Lower lobe of right lung (tissue), 2 donors: ENCODE measurements at regions not wholly inside any gene's neighbourhood (a gene's known extent, or its start where the extent isn't known, plus 50 kb on each side); places are given as distances from the start of the nearest gene placed in this dataset.
A peak's percentile ranks its signal among the peaks of the same experiment; 100 is the strongest.

ENCODE experiments used
- ATAC-seq, 2 donors: fragments of 200-7000 bp; cut with Tn5 transposase; one replicate each; pipeline ENCODE4 v1.9.1; 2020 to 2022; ENCODE audit warnings: mild to moderate bottlenecking in 2 of 2, moderate library complexity in 2 of 2
- DNase-seq: peaks from one replicate; pipeline ENCODE4 v3.0.0-alpha.2; 2020
- H3K27ac ChIP-seq: fragments of 200-600 bp; one replicate; pipeline ENCODE4 v1.8.0; 2022
- H3K27me3 ChIP-seq: fragments of 200-600 bp; one replicate; pipeline ENCODE4 v1.8.0; 2022; ENCODE audit warnings: low read depth
- H3K36me3 ChIP-seq: fragments of 200-600 bp; one replicate; pipeline ENCODE4 v1.8.0; 2022; ENCODE audit warnings: mild to moderate bottlenecking
- H3K4me1 ChIP-seq: fragments of 200-600 bp; one replicate; pipeline ENCODE4 v1.8.0; 2022
- H3K4me3 ChIP-seq: fragments of 200-600 bp; one replicate; pipeline ENCODE4 v1.8.0; 2022; ENCODE audit warnings: mild to moderate bottlenecking
- H3K9me3 ChIP-seq: fragments of 200-600 bp; one replicate; pipeline ENCODE4 v1.8.0; 2022
- CTCF ChIP-seq: fragments of 200-600 bp; IDR thresholded peaks from one replicate; pipeline ENCODE4 v1.8.0; 2022; ENCODE audit warnings: antibody characterized with exemption, mild to moderate bottlenecking
- intact Hi-C: fragments of 100-400 bp; cut with DNase I; formaldehyde crosslinking; loops from one replicate; pipeline ENCODE4 v1.11.0; 2022
- donor health status: DM: no; HTN: yes; CAD: no; lungs with severe emphysema.

GRCh38 chr10:89090756-89091445 is 100.3 kb downstream of the FAS start:
- Histone ChIP-seq H3K4me1 (peaks cover 28% of the 10 kb centered on the region), H3K36me3 (no peaks in the 10 kb centered on the region), H3K27ac (peak overlapping the region; percentile 46), H3K27me3 (no peaks in the 10 kb centered on the region), H3K4me3 (no peak overlapping the region), H3K9me3 (no peaks in the 10 kb centered on the region)
- DNase-seq (no peak), ATAC-seq (peak; percentile 41 to 49)
- intact Hi-C loops, result no loop called here
- no peak for TF ChIP-seq CTCF

- Histone ChIP-seq H3K27me3 (no peaks in the 10 kb centered on the region), H3K4me1 (peaks cover 42% of the 10 kb centered on the region), H3K4me3 (no peak overlapping the region), H3K9me3 (no peaks in the 10 kb centered on the region), H3K27ac (peak overlapping the region; percentile 79), H3K36me3 (no peaks in the 10 kb centered on the region)
- intact Hi-C loops, result no loop called here
- ATAC-seq (peak; percentile 69 to 90), DNase-seq (peak; percentile 75)
- no peak for TF ChIP-seq CTCF
Observed at GRCh38 chr10:89086801-89087521, 96.4 kb downstream of the FAS start.

GRCh38 chr10:89085153-89085552 is 94.6 kb downstream of the FAS start:
- no peak for DNase-seq
- no peak overlapping the region for H3K4me3 ChIP-seq

GRCh38 chr10:89082086-89082485 is 91.5 kb downstream of the FAS start:
- no peaks in the 10 kb centered on the region for H3K9me3 ChIP-seq
- H3K4me1 ChIP-seq, result peaks cover 36% of the 10 kb centered on the region
- H3K27me3 ChIP-seq, result no peaks in the 10 kb centered on the region
- H3K27ac ChIP-seq, result no peak overlapping the region
- no peak overlapping the region for H3K4me3 ChIP-seq
- intact Hi-C loops, result no loop called here
- DNase-seq, result no peak
- no peaks in the 10 kb centered on the region for H3K36me3 ChIP-seq
- no peak for TF ChIP-seq CTCF
- ATAC-seq, result no peak

More at GRCh38 chr10:89085153-89085552, 94.6 kb downstream of the FAS start:
- no peak for TF ChIP-seq CTCF
- Histone ChIP-seq H3K9me3 (no peaks in the 10 kb centered on the region), H3K27ac (peak overlapping the region; percentile 38), H3K27me3 (no peaks in the 10 kb centered on the region), H3K4me1 (peaks cover 30% of the 10 kb centered on the region), H3K36me3 (no peaks in the 10 kb centered on the region)
- ATAC-seq, result peak; percentile 23 to 54
- intact Hi-C loops, result no loop called here

GRCh38 chr10:89080660-89081059 is 90.1 kb downstream of the FAS start:
- TF ChIP-seq CTCF, result no peak

More at GRCh38 chr10:89080660-89081059, 90.1 kb downstream of the FAS start:
- H3K4me3 ChIP-seq, result no peak overlapping the region
- H3K4me1 ChIP-seq, result peaks cover 26% of the 10 kb centered on the region
- no peaks in the 10 kb centered on the region for H3K36me3 ChIP-seq
- ATAC-seq, result no peak
- no peak overlapping the region for H3K27ac ChIP-seq
- no peaks in the 10 kb centered on the region for H3K9me3 ChIP-seq
- DNase-seq, result no peak
- H3K27me3 ChIP-seq, result no peaks in the 10 kb centered on the region
- intact Hi-C loops, result no loop called here
